ENCODE measurements at regions not wholly inside any gene's neighbourhood (a gene's known extent, or its start where the extent isn't known, plus 50 kb on each side); places are given as distances from the start of the nearest gene placed in this dataset.

DNA sequence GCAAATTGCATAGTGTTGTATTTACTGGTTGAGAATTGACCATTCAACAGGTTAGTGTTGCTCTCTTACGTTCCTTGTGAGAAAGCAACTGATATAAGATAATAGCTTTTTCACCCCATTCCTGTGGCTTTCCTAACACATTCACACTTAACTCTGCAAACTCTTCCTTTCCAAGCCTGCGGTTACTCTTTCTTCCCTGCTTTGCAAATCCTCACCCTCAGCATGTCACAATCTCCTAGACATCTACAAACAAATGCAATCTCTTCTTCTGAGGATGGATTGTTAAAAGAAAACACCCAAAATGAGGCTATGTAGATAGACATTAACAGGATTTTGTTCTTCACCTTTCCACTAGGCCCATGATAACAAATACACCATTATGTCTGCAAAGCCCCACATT, 771.7 kb upstream of the PCDH7 start:
- Histone ChIP-seq H3K4me3 (no peak overlapping the region), H3K9me3 (no peaks in the 10 kb centered on the region), H3K27ac (no peak overlapping the region), H3K4me1 (no peaks in the 10 kb centered on the region), H3K36me3 (no peaks in the 10 kb centered on the region), H3K27me3 (no peaks in the 10 kb centered on the region)
- DNase-seq (ENCODE audit: low spot score in 2 of 2) = no peak
- TF ChIP-seq, protein P1, sequence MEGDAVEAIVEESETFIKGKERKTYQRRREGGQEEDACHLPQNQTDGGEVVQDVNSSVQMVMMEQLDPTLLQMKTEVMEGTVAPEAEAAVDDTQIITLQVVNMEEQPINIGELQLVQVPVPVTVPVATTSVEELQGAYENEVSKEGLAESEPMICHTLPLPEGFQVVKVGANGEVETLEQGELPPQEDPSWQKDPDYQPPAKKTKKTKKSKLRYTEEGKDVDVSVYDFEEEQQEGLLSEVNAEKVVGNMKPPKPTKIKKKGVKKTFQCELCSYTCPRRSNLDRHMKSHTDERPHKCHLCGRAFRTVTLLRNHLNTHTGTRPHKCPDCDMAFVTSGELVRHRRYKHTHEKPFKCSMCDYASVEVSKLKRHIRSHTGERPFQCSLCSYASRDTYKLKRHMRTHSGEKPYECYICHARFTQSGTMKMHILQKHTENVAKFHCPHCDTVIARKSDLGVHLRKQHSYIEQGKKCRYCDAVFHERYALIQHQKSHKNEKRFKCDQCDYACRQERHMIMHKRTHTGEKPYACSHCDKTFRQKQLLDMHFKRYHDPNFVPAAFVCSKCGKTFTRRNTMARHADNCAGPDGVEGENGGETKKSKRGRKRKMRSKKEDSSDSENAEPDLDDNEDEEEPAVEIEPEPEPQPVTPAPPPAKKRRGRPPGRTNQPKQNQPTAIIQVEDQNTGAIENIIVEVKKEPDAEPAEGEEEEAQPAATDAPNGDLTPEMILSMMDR (IDR thresholded peaks at IDR 0.05) = no peak
- no peak for TF ChIP-seq POLR2A (IDR thresholded peaks at IDR 0.05)
- WGBS, 2 donors = 87 to 93% methylated on average over 2 of the region's 2 CpGs

DNA sequence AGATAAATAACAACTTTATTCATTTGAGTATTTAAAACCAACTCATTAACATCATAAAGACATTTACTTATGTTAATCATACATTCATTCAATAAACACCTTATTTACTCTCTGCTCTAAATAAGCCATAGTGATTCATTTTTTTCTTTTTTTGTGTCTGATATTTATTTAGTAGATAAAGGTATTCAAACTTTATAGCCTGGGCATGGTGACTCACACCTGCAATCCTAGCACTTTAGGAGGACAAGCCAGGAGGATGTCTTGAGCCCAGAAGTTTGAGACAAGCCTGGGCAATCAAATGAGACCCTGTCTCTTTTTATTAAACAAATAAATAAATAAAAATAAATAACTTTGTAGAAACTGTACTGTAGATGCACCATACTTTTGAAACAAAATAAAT, 771.3 kb upstream of the PCDH7 start:
- Histone ChIP-seq H3K9me3 (no peaks in the 10 kb centered on the region), H3K27me3 (no peaks in the 10 kb centered on the region)
- TF ChIP-seq POLR2A (IDR thresholded peaks at IDR 0.05) = no peak
- no peak for TF ChIP-seq EP300 (IDR thresholded peaks at IDR 0.05)
- TF ChIP-seq, protein P1 (IDR thresholded peaks at IDR 0.05) = no peak

DNA sequence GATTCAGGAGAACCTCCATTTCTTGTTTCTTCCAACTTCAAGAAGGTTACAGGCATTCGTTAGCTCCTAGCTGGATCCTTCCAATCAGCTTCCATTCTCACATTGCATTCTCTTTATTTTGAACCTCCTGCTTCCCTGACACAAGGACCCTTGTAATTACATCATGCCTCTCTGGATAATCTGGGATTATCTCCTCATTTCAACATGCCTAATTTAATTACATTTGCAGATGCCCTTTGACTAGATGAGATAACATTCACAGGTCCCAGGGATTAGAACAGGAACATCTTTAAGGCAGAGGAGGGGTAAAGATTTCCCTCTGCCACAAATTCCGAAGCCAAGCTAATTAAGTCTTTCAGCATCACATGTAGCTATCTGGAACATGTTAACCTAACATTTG, 753.8 kb upstream of the PCDH7 start:
- no peaks in the 10 kb centered on the region for H3K9me3 ChIP-seq
- no peaks in the 10 kb centered on the region for H3K36me3 ChIP-seq
- 68 to 73% methylated on average over 2 of the region's 2 CpGs for whole genome bisulfite sequencing, 2 donors
- TF ChIP-seq POLR2A (IDR thresholded peaks at IDR 0.05) = no peak
- no peak for TF ChIP-seq EP300 (IDR thresholded peaks at IDR 0.05)
- TF ChIP-seq, protein P1 (IDR thresholded peaks at IDR 0.05) = no peak
- no peak overlapping the region for H3K27ac ChIP-seq
- no peak overlapping the region for H3K4me3 ChIP-seq
- DNase-seq (ENCODE audit: low spot score in 2 of 2) = no peak
- H3K4me1 ChIP-seq = no peaks in the 10 kb centered on the region
- no peaks in the 10 kb centered on the region for H3K27me3 ChIP-seq

More for the DNA sequence above, 771.3 kb upstream of the PCDH7 start:
- no peak for DNase-seq (ENCODE audit: low spot score in 2 of 2)
- Histone ChIP-seq H3K27ac (no peak overlapping the region), H3K36me3 (no peaks in the 10 kb centered on the region), H3K4me1 (no peaks in the 10 kb centered on the region), H3K4me3 (no peak overlapping the region)

DNA sequence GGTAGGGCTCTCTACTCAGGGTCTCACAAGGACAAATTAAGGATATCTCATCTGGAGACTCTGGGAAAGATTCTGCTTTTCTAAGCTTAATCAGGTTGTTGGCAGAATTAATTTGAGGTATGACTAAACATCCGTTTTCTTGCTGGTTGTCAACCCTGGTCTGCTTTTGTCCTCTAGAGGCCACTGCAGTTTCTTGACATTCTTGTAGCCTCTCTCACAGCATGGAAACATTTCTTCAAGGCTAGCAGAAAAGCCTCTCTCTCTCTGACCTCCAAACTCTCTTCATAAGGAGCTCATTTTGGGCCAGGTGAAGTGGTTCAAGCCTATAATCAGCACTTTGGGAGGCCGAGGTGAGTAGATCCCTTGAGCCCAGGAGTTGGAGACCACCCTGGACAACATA, 749.5 kb upstream of the PCDH7 start:
- WGBS, 2 donors = 64 to 78% methylated on average over 2 of the region's 2 CpGs
- no peaks in the 10 kb centered on the region for H3K9me3 ChIP-seq
- TF ChIP-seq, protein P1 (IDR thresholded peaks at IDR 0.05) = no peak
- TF ChIP-seq POLR2A (IDR thresholded peaks at IDR 0.05) = no peak
- TF ChIP-seq EP300 (IDR thresholded peaks at IDR 0.05) = no peak
- H3K4me3 ChIP-seq = no peak overlapping the region
- no peaks in the 10 kb centered on the region for H3K27me3 ChIP-seq
- no peaks in the 10 kb centered on the region for H3K36me3 ChIP-seq
- no peaks in the 10 kb centered on the region for H3K4me1 ChIP-seq
- no peak for DNase-seq (ENCODE audit: low spot score in 2 of 2)
- no peak overlapping the region for H3K27ac ChIP-seq

DNA sequence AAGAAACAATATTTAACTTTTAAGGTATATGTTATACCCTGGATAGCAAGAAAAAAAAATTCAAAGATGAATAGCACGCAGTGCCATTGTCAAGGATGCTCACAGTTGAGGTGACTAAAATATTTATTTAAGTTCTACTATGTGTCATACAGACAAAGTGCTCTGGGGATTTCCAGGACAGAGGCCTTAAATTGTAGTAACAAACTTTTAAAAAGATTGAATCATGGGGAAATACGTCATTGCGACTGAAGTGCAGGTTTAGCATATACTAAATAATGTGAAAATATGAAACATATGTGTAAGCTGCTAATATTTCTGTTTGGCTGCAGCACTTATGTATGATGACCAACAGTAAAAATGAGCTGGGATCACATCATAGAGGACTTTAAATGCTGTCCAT, 748.0 kb upstream of the PCDH7 start:
- Histone ChIP-seq H3K27ac (no peak overlapping the region), H3K36me3 (no peaks in the 10 kb centered on the region), H3K4me3 (no peak overlapping the region), H3K4me1 (no peaks in the 10 kb centered on the region), H3K27me3 (no peaks in the 10 kb centered on the region), H3K9me3 (no peaks in the 10 kb centered on the region)
- WGBS, 2 donors = 81 to 85% methylated on average over 3 of the region's 3 CpGs
- TF ChIP-seq, protein P1 (IDR thresholded peaks at IDR 0.05) = no peak
- no peak for TF ChIP-seq EP300 (IDR thresholded peaks at IDR 0.05)
- no peak for TF ChIP-seq POLR2A (IDR thresholded peaks at IDR 0.05)
- no peak for DNase-seq (ENCODE audit: low spot score in 2 of 2)

Data from tibial nerve (tissue), 4 donors.